ENCODE measurements at regions not wholly inside any gene's neighbourhood (a gene's known extent, or its start where the extent isn't known, plus 50 kb on each side); places are given as distances from the start of the nearest gene placed in this dataset.

DNA sequence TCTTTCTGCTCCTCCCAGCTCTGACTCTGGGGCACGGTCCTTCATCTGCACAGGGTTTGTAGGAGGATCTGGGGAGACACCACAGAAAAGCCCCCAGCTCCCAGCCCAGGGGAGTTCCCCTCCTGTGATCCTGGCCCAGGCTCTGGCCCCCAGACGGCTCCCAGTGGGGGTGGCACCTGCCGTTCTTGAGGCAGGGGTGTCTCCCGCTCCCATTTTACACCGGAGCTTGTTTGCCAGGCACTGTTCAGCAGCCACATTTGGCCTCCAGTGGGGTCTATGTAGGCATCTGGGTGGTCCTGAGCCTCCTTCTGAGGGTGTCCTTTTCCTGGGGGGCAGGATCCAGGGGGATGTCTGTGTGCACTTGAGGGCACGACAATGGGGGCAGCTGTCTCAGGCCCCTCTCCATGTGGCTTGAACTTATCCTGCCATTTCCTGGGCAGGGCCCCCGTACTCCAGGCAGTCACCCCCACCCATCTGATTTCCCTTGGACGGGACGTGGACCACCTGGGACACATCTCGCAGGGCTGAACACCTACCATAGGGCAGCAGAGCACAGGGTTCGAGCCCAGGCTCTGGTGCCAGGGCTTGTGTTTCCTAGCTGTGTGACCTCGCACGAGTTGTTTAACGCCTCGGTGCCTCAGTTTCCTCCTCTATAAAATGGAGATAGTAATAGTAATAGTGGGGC lies 275.0 kb upstream of the MVB12B start:
- Histone ChIP-seq H3K9me3 (no peaks in the 10 kb centered on the region), H3K4me1 (ENCODE audit: low read depth) (no peaks in the 10 kb centered on the region), H3K36me3 (ENCODE audit: low read depth) (no peaks in the 10 kb centered on the region), H3K4me3 (no peak overlapping the region)
- TF ChIP-seq, protein P1, sequence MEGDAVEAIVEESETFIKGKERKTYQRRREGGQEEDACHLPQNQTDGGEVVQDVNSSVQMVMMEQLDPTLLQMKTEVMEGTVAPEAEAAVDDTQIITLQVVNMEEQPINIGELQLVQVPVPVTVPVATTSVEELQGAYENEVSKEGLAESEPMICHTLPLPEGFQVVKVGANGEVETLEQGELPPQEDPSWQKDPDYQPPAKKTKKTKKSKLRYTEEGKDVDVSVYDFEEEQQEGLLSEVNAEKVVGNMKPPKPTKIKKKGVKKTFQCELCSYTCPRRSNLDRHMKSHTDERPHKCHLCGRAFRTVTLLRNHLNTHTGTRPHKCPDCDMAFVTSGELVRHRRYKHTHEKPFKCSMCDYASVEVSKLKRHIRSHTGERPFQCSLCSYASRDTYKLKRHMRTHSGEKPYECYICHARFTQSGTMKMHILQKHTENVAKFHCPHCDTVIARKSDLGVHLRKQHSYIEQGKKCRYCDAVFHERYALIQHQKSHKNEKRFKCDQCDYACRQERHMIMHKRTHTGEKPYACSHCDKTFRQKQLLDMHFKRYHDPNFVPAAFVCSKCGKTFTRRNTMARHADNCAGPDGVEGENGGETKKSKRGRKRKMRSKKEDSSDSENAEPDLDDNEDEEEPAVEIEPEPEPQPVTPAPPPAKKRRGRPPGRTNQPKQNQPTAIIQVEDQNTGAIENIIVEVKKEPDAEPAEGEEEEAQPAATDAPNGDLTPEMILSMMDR (IDR thresholded peaks at IDR 0.05), result no peak
- ATAC-seq (no peak), DNase-seq (peak in 1 of 3 donors; percentile 22)
- intact Hi-C loops (cut with DNase I, micrococcal nuclease), result no loop called here

- no peak for ATAC-seq
- Histone ChIP-seq H3K4me3 (no peak overlapping the region), H3K9me3 (no peaks in the 10 kb centered on the region), H3K36me3 (ENCODE audit: low read depth) (no peaks in the 10 kb centered on the region), H3K4me1 (ENCODE audit: low read depth) (no peaks in the 10 kb centered on the region)
- TF ChIP-seq, protein P1 (IDR thresholded peaks at IDR 0.05), result no peak
- peak in 1 of 3 donors; percentile 33 for DNase-seq
- intact Hi-C loops (cut with DNase I, micrococcal nuclease), result no loop called here
Measured at GRCh38 chr9:126052791-126053190, 273.8 kb upstream of the MVB12B start.

DNA sequence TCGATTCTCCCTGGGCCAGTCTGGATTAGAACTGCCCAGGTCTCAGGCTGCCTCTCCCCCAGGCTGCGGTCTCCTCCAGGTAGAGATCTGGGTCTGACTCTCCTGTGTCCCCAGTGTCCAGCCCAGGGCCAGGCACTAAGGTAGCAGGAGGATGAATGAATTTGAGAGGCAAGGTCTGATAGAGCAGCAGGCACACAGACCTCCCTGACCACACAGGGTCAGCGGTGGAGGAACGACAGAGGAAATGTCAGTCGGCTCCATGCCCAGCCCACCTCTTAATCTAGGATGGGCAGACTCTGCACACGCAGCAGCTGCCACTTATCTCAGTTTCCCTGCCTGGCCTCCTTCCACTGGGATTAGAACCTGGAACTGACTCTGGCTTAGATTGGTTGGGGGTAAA lies 272.7 kb upstream of the MVB12B start:
- DNase-seq, result no peak
- intact Hi-C loops (cut with DNase I, micrococcal nuclease), result no loop called here
- no peak for ATAC-seq

DNA sequence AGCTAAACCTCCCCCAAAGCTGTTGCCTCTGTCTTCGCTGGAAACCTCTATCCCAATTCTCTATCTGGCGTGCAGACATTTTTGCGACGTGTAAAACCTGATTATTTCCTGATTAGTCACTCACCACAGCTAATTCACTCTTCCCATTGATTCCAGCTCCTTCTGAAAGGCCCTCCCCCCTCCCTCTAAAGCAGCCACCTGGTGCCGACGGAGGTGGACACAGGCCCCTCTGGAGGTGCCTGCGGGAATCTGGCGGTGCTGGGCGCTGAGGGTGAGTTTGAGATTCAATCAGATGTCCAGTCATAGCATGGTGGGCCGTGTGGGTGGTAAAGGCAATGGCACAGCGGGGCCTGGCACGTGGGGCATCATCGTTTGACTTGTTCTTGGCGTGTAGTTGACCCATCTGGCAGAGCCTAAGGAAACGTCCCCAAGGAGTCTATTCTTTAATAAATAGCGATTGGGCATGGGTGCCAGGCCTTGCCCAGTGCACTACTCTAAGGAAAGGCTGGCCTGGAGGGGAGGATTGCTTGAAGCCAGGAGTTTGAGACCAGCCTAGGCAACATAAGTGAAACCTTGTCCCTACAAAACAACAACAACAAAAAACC lies 271.1 kb upstream of the MVB12B start:
- intact Hi-C loops (cut with DNase I, micrococcal nuclease), result no loop called here
- H3K36me3 ChIP-seq (ENCODE audit: low read depth), result no peaks in the 10 kb centered on the region
- DNase-seq (no peak), ATAC-seq (no peak)
- no peaks in the 10 kb centered on the region for H3K9me3 ChIP-seq
- H3K4me3 ChIP-seq, result no peak overlapping the region
- H3K4me1 ChIP-seq (ENCODE audit: low read depth), result no peaks in the 10 kb centered on the region
- TF ChIP-seq, protein P1 (IDR thresholded peaks at IDR 0.05), result no peak

More for the DNA sequence above, 272.7 kb upstream of the MVB12B start:
- Histone ChIP-seq H3K4me3 (no peak overlapping the region), H3K4me1 (ENCODE audit: low read depth) (no peaks in the 10 kb centered on the region), H3K9me3 (no peaks in the 10 kb centered on the region), H3K36me3 (ENCODE audit: low read depth) (no peaks in the 10 kb centered on the region)
- TF ChIP-seq, protein P1 (IDR thresholded peaks at IDR 0.05), result no peak

- ATAC-seq, result no peak
- TF ChIP-seq, protein P1 (IDR thresholded peaks at IDR 0.05), result no peak
- DNase-seq, result no peak
Measured at GRCh38 chr9:126056312-126057021, 270.2 kb upstream of the MVB12B start.

More at GRCh38 chr9:126056312-126057021, 270.2 kb upstream of the MVB12B start:
- Histone ChIP-seq H3K4me3 (no peak overlapping the region), H3K9me3 (no peaks in the 10 kb centered on the region), H3K4me1 (ENCODE audit: low read depth) (no peaks in the 10 kb centered on the region), H3K36me3 (ENCODE audit: low read depth) (no peaks in the 10 kb centered on the region)
- intact Hi-C loops (cut with DNase I, micrococcal nuclease), result no loop called here

All from mucosa of descending colon (tissue), 3 donors.